ENCODE measurements at regions not wholly inside any gene's neighbourhood (a gene's known extent, or its start where the extent isn't known, plus 50 kb on each side); places are given as distances from the start of the nearest gene placed in this dataset.

DNA sequence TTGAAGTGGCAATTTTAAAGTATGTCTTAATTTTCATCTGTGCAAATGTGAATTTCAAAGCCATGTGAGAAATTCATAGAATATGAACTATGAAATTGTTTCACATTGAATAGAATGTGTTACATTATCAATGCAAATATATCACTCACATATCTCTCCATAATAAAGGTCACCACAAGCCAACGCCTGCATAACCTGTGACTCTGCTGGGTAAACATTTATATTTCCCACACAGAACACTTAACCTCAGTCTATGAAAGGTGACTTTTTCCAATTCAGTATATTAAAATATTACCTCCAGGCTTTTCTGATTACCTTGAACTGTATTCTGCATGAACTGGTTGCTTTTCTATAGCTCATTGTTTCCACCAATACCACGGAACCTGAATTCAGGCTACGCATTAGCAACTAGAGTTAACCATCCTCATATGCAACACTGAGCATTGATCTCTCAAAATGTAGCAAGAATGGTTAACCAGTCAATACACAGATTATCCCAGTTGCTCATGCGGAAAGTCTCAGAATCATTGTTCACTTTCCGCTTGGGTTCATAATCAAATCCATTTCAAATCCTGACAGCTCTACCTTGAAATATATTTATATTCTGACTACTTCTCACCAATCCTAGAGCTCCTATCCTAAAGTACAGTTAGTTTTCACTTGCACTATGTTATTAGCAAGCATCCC is 126.6 kb upstream of the TYRP1 start:
- Histone ChIP-seq H3K9me3 (ENCODE audit: insufficient read depth, low read length) (no peaks in the 10 kb centered on the region), H3K36me3 (ENCODE audit: insufficient read depth, insufficient read length, low read length) (no peaks in the 10 kb centered on the region)
- DNase-seq (ENCODE audit: low read depth, low spot score), result no peak

DNA sequence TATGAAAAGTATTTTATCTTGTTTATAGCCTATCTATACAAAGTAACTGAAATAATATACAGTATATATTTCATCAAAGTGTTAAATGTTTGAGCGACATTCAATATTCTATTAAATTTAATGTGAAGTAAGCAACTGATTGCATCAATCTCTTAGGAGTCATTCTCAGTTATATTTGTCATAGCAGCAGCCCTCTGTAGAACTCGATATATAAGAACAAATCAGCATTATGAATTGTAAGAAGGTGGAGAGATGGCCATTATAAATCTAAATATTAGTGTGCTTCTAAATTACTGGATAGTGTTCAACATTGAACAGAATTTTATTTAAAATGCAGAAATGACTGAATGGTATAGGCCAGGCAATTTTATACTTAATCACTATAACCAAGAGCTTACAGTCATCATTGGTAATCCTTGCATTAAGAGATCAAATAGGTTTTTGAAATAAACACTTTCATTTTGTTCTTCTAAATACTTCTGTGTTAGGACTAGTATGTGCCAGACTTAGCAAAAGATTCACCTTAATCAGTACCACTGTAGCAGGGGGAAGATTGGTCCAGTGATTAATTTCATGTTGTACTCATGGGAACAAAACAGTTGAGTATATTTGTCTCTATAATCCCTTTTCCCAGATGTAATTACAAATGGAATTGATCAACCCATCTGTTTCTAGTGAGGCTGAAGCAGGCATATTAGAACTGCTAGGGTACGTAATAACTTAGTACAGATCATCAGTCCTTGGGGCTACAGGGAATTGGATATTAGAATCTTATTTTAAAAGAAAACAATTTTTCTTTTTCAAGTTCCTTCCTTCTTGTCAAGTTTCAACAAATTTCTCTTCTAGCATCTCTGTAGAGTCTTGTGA is 108.3 kb upstream of the TYRP1 start:
- H3K4me3 ChIP-seq (ENCODE audit: insufficient read length, low read depth), result no peak overlapping the region
- no peaks in the 10 kb centered on the region for H3K9me3 ChIP-seq (ENCODE audit: insufficient read depth, low read length)
- no peaks in the 10 kb centered on the region for H3K36me3 ChIP-seq (ENCODE audit: insufficient read depth, insufficient read length, low read length)
- TF ChIP-seq YY1 (IDR thresholded peaks at IDR 0.05; ENCODE audit: insufficient read depth, insufficient read length) (no peak), SUZ12 (IDR thresholded peaks at IDR 0.05; ENCODE audit: extremely low read depth, insufficient read depth, insufficient read length) (no peak), ZNF274 (IDR thresholded peaks at IDR 0.05; ENCODE audit: low read depth, low read length) (no peak)
- no peak for DNase-seq (ENCODE audit: low read depth, low spot score)
- H3K9ac ChIP-seq (ENCODE audit: insufficient read length, low read depth), result no peak overlapping the region
- H3K27me3 ChIP-seq (ENCODE audit: insufficient read depth, insufficient read length), result no peaks in the 10 kb centered on the region
- H3K4me1 ChIP-seq (ENCODE audit: insufficient read depth, insufficient read length), result no peaks in the 10 kb centered on the region

More for the DNA sequence above, 126.6 kb upstream of the TYRP1 start:
- no peak for TF ChIP-seq ZNF274 (IDR thresholded peaks at IDR 0.05; ENCODE audit: low read depth, low read length)
- no peak for TF ChIP-seq SUZ12 (IDR thresholded peaks at IDR 0.05; ENCODE audit: extremely low read depth, insufficient read depth, insufficient read length)
- TF ChIP-seq YY1 (IDR thresholded peaks at IDR 0.05; ENCODE audit: insufficient read depth, insufficient read length), result no peak
- Histone ChIP-seq H3K4me3 (ENCODE audit: insufficient read length, low read depth) (no peak overlapping the region), H3K4me1 (ENCODE audit: insufficient read depth, insufficient read length) (no peaks in the 10 kb centered on the region), H3K9ac (ENCODE audit: insufficient read length, low read depth) (no peak overlapping the region), H3K27me3 (ENCODE audit: insufficient read depth, insufficient read length) (no peaks in the 10 kb centered on the region)

DNA sequence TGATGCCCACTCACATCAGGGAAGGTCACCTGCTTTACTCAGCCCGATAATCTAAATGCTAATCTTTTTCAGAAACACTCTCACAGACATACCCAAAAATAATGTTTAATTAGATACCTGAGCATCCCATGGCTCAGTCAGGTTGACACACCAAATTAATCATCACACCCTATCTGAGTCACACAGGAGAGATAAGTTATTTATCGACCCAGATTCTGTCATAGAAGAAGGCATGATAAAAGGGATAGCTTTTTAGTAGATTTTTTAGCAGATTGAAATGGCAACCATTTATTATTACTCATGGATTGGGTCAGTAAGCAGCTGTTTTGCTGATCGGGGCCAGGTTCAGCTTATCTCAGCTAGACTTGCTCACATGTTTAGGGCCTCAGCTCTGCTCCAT is 97.8 kb upstream of the TYRP1 start:
- Histone ChIP-seq H3K27me3 (ENCODE audit: insufficient read depth, insufficient read length) (no peaks in the 10 kb centered on the region), H3K9ac (ENCODE audit: insufficient read length, low read depth) (no peak overlapping the region), H3K4me1 (ENCODE audit: insufficient read depth, insufficient read length) (no peaks in the 10 kb centered on the region), H3K36me3 (ENCODE audit: insufficient read depth, insufficient read length, low read length) (no peaks in the 10 kb centered on the region), H3K9me3 (ENCODE audit: insufficient read depth, low read length) (no peaks in the 10 kb centered on the region), H3K4me3 (ENCODE audit: insufficient read length, low read depth) (no peak overlapping the region)
- TF ChIP-seq YY1 (IDR thresholded peaks at IDR 0.05; ENCODE audit: insufficient read depth, insufficient read length), result no peak
- TF ChIP-seq ZNF274 (IDR thresholded peaks at IDR 0.05; ENCODE audit: low read depth, low read length), result no peak
- no peak for TF ChIP-seq SUZ12 (IDR thresholded peaks at IDR 0.05; ENCODE audit: extremely low read depth, insufficient read depth, insufficient read length)
- no peak for DNase-seq (ENCODE audit: low read depth, low spot score)

DNA sequence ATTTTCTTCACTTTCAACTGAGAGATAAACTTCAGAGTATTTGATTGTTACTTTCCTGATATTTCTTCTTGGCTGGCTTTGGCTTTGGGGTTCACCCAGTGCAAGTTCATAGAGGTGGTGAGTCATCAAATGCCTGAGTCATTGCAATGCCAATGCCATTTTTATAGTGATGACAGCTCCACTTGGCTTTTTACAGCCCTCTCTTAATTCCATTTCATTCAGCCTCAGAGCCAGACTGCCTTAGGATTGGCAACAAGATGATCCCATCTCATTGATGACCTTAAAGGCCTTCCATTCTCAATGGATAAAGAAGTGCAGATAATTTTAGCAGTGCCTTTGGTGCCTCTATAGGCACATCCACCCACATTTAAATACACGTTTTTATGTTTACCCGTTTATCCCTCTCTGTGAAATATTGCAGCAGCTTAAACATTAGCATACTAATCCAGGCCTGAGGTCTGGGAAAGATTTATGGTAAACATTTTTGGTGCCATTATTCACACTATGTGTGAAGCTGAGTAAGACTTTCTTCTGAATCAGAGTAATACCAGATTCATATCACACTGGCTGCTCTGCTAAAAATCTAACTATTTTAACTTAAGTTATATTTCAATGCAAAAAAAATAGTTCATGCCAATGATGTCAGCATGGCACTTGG is 88.9 kb upstream of the TYRP1 start:
- Histone ChIP-seq H3K4me3 (ENCODE audit: insufficient read length, low read depth) (no peak overlapping the region), H3K4me1 (ENCODE audit: insufficient read depth, insufficient read length) (no peaks in the 10 kb centered on the region), H3K36me3 (ENCODE audit: insufficient read depth, insufficient read length, low read length) (no peaks in the 10 kb centered on the region), H3K27me3 (ENCODE audit: insufficient read depth, insufficient read length) (no peaks in the 10 kb centered on the region), H3K9me3 (ENCODE audit: insufficient read depth, low read length) (no peaks in the 10 kb centered on the region), H3K9ac (ENCODE audit: insufficient read length, low read depth) (no peak overlapping the region)
- DNase-seq (ENCODE audit: low read depth, low spot score), result no peak
- TF ChIP-seq SUZ12 (IDR thresholded peaks at IDR 0.05; ENCODE audit: extremely low read depth, insufficient read depth, insufficient read length) (no peak), YY1 (IDR thresholded peaks at IDR 0.05; ENCODE audit: insufficient read depth, insufficient read length) (no peak), ZNF274 (IDR thresholded peaks at IDR 0.05; ENCODE audit: low read depth, low read length) (no peak)

DNA sequence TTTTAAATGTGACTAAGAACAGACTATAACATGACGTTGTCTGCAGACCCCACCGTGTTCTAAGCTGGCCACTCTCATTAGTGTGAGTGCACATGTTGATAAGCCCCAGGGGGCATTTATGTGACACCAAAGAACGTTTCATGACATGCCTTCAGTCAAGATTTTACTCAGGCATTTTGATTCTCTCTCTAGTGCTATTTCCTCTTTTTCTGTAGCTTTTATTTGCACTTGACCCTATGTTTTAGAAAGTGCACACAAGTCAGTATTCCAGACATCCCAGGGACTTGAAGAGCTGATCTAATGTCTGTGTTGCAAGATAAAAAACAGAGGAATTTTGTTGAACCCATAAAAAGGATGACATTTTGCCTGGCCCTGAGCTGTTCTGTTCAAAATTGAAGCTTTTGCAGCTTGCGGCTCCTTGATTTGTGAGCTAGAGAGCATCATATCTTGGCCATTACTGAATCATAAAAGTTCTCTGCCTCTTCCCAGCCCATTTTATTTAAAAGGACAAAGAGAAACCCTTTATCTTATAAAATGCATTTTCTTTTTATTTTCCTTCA is 80.9 kb upstream of the TYRP1 start:
- Histone ChIP-seq H3K9ac (ENCODE audit: insufficient read length, low read depth) (no peak overlapping the region), H3K4me1 (ENCODE audit: insufficient read depth, insufficient read length) (no peaks in the 10 kb centered on the region), H3K36me3 (ENCODE audit: insufficient read depth, insufficient read length, low read length) (no peaks in the 10 kb centered on the region), H3K4me3 (ENCODE audit: insufficient read length, low read depth) (no peak overlapping the region), H3K9me3 (ENCODE audit: insufficient read depth, low read length) (no peaks in the 10 kb centered on the region), H3K27me3 (ENCODE audit: insufficient read depth, insufficient read length) (no peaks in the 10 kb centered on the region)
- DNase-seq (ENCODE audit: low read depth, low spot score), result no peak
- TF ChIP-seq SUZ12 (IDR thresholded peaks at IDR 0.05; ENCODE audit: extremely low read depth, insufficient read depth, insufficient read length) (no peak), YY1 (IDR thresholded peaks at IDR 0.05; ENCODE audit: insufficient read depth, insufficient read length) (no peak), ZNF274 (IDR thresholded peaks at IDR 0.05; ENCODE audit: low read depth, low read length) (no peak)

DNA sequence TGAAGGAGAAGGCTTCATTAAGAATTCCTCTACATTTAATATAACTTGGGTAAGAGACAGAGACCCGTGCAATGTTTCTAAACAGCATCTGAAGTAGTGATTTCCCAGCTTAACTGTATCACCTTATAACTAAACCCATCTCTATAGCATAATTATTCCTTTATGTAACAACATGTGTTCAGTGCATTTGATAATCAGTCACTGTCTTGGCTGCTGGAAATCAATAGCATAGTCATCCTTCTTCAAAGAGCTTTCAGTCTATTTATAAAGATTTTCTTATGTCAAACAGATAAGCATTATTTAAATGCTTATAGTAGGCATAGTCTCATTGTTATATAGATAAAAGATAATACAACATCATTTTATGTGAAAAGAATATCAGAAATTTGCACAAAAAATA is 80.1 kb upstream of the TYRP1 start:
- Histone ChIP-seq H3K27me3 (ENCODE audit: insufficient read depth, insufficient read length) (no peaks in the 10 kb centered on the region), H3K9me3 (ENCODE audit: insufficient read depth, low read length) (no peaks in the 10 kb centered on the region), H3K4me3 (ENCODE audit: insufficient read length, low read depth) (no peak overlapping the region), H3K9ac (ENCODE audit: insufficient read length, low read depth) (no peak overlapping the region), H3K4me1 (ENCODE audit: insufficient read depth, insufficient read length) (no peaks in the 10 kb centered on the region), H3K36me3 (ENCODE audit: insufficient read depth, insufficient read length, low read length) (no peaks in the 10 kb centered on the region)
- no peak for TF ChIP-seq YY1 (IDR thresholded peaks at IDR 0.05; ENCODE audit: insufficient read depth, insufficient read length)
- TF ChIP-seq ZNF274 (IDR thresholded peaks at IDR 0.05; ENCODE audit: low read depth, low read length), result no peak
- TF ChIP-seq SUZ12 (IDR thresholded peaks at IDR 0.05; ENCODE audit: extremely low read depth, insufficient read depth, insufficient read length), result no peak
- DNase-seq (ENCODE audit: low read depth, low spot score), result no peak
